ENCODE measurements at regions not wholly inside any gene's neighbourhood (a gene's known extent, or its start where the extent isn't known, plus 50 kb on each side); places are given as distances from the start of the nearest gene placed in this dataset.

GRCh38 chr3:70557976-70558375 is 245.5 kb upstream of the MDFIC2 start:
- no peak for DNase-seq (ENCODE audit: low read depth)

- no peak for DNase-seq (ENCODE audit: low read depth)
These were observed 243.6 kb upstream of the MDFIC2 start for GRCh38 chr3:70556056-70556455.

GRCh38 chr3:70554170-70554569 is 241.7 kb upstream of the MDFIC2 start:
- no peak for DNase-seq (ENCODE audit: low read depth)

GRCh38 chr3:70550723-70551319 is 238.4 kb upstream of the MDFIC2 start:
- DNase-seq (ENCODE audit: low read depth) = peak; percentile 50

GRCh38 chr3:70546679-70547078 is 234.2 kb upstream of the MDFIC2 start:
- no peak for DNase-seq (ENCODE audit: low read depth)

- DNase-seq (ENCODE audit: low read depth) = no peak
These were observed 231.1 kb upstream of the MDFIC2 start for GRCh38 chr3:70543493-70543892.

- DNase-seq (ENCODE audit: low read depth) = no peak
These were observed 227.5 kb upstream of the MDFIC2 start for GRCh38 chr3:70539908-70540307.

GRCh38 chr3:70532806-70533205 is 220.4 kb upstream of the MDFIC2 start:
- no peak for DNase-seq (ENCODE audit: low read depth)

GRCh38 chr3:70531838-70532489 is 219.5 kb upstream of the MDFIC2 start:
- DNase-seq (ENCODE audit: low read depth) = no peak

- no peak for DNase-seq (ENCODE audit: low read depth)
These were observed 218.7 kb upstream of the MDFIC2 start for GRCh38 chr3:70531063-70531657.

- no peak for DNase-seq (ENCODE audit: low read depth)
These were observed 218.2 kb upstream of the MDFIC2 start for GRCh38 chr3:70530626-70531025.

GRCh38 chr3:70527026-70527425 is 214.6 kb upstream of the MDFIC2 start:
- DNase-seq (ENCODE audit: low read depth) = no peak

GRCh38 chr3:70519913-70520659 is 207.6 kb upstream of the MDFIC2 start:
- DNase-seq (ENCODE audit: low read depth) = no peak

GRCh38 chr3:70519026-70519425 is 206.6 kb upstream of the MDFIC2 start:
- no peak for DNase-seq (ENCODE audit: low read depth)

GRCh38 chr3:70518356-70518755 is 205.9 kb upstream of the MDFIC2 start:
- DNase-seq (ENCODE audit: low read depth) = no peak

GRCh38 chr3:70517124-70517890 is 204.9 kb upstream of the MDFIC2 start:
- DNase-seq (ENCODE audit: low read depth) = no peak

- DNase-seq (ENCODE audit: low read depth) = no peak
These were observed 203.6 kb upstream of the MDFIC2 start for GRCh38 chr3:70516076-70516475.

GRCh38 chr3:70507486-70507885 is 195.0 kb upstream of the MDFIC2 start:
- no peak for DNase-seq (ENCODE audit: low read depth)

- DNase-seq (ENCODE audit: low read depth) = no peak
These were observed 194.3 kb upstream of the MDFIC2 start for GRCh38 chr3:70506775-70507174.

GRCh38 chr3:70501561-70501960 is 189.1 kb upstream of the MDFIC2 start:
- no peak for DNase-seq (ENCODE audit: low read depth)

- DNase-seq (ENCODE audit: low read depth) = no peak
These were observed 176.4 kb upstream of the MDFIC2 start for GRCh38 chr3:70488816-70489215.

GRCh38 chr3:70488131-70488530 is 175.7 kb upstream of the MDFIC2 start:
- DNase-seq (ENCODE audit: low read depth) = no peak

All from activated T-helper 9 cell treated with anti-CD3 and anti-CD28 coated beads, Interleukin-2, amount 50 U/mL, for 16 hours (primary cell).